Gastrocnemius medialis (tissue), 4 donors: ENCODE measurements at regions not wholly inside any gene's neighbourhood (a gene's known extent, or its start where the extent isn't known, plus 50 kb on each side); places are given as distances from the start of the nearest gene placed in this dataset.

Source experiments
- ATAC-seq, 2 donors: fragments of 150-250 bp; one replicate each; pipeline ENCODE4 v1.9.1; 2016
- DNase-seq, 2 donors: peaks; one replicate each; pipeline ENCODE4 v3.0.0-alpha.2; 2019
- H3K27ac ChIP-seq, 4 donors: fragments of 200-600 bp; sonication (generic); 1 replicate in 1 of 4; 2 replicates in 3 of 4; pipeline ENCODE4 v1.5.1; 2016 to 2018; ENCODE audit warnings: mild to moderate bottlenecking in 2 of 4, moderate library complexity in 1 of 4
- H3K27me3 ChIP-seq, 3 donors: fragments of 200-600 bp; sonication (generic) in 2 of 3; 1 replicate in 1 of 3; 2 replicates in 2 of 3; pipeline versions ENCODE4 v1.5.1 to v1.6.0; 2016 to 2019; ENCODE audit warnings: mild to moderate bottlenecking in 1 of 3, moderate library complexity in 1 of 3
- H3K36me3 ChIP-seq, 2 donors: fragments of 200-600 bp; sonication (generic) in 1 of 2; one replicate each; pipeline ENCODE4 v1.5.1; 2017 to 2018
- H3K4me1 ChIP-seq, 2 donors: fragments of 200-600 bp; sonication (generic) in 1 of 2; one replicate each; pipeline ENCODE4 v1.5.1; 2016 to 2017; ENCODE audit warnings: mild to moderate bottlenecking in 2 of 2
- H3K4me3 ChIP-seq, 4 donors: fragments of 200-600 bp; sonication (generic) in 3 of 4; 1 replicate in 1 of 4; 2 replicates in 3 of 4; pipeline ENCODE4 v1.5.1; 2016 to 2019; ENCODE audit warnings: mild to moderate bottlenecking in 2 of 4
- H3K9me3 ChIP-seq, 3 donors: fragments of 200-600 bp; sonication (generic) in 2 of 3; 1 replicate in 1 of 3; 2 replicates in 2 of 3; pipeline ENCODE4 v1.5.1; 2016 to 2019
- POLR2A ChIP-seq, 2 donors: fragments of 450-650 bp; IDR thresholded peaks; one replicate each; pipeline ENCODE4 v1.6.1; 2017; ENCODE audit warnings: antibody characterized with exemption in 2 of 2, mild to moderate bottlenecking in 2 of 2, moderate library complexity in 2 of 2
- in situ Hi-C, 4 donors: fragments of 200-750 bp; cut with MboI; loops; one replicate each; pipeline versions ENCODE4 v1.15.0 to v1.8.0; 2017; ENCODE audit warnings: low sequenced_read_pairs in 4 of 4
- intact Hi-C: fragments of 100-400 bp; cut with DNase I; formaldehyde crosslinking; loops from one replicate; pipeline ENCODE4 v1.15.1; 2023; ENCODE audit warnings: low total_unique reads
- TF ChIP-seq, protein P1 (sequence below), 5 experiments: fragments of 450-650 bp in 3 of 5; fragments of 200-600 bp in 2 of 5; sonication (generic) in 2 of 5; IDR thresholded peaks in 4 of 5; conservative IDR thresholded peaks in 1 of 5; 1 replicate in 4 of 5; 2 replicates in 1 of 5; pipeline ENCODE4 v1.5.1; 2016 to 2019; ENCODE audit warnings: antibody characterized with exemption in 5 of 5, mild to moderate bottlenecking in 3 of 5, moderate library complexity in 3 of 5

GRCh38 chr2:4579977-4580376, 876.6 kb downstream of the DCDC2C start:
- no peak for DNase-seq
- H3K4me1 ChIP-seq, result no peaks in the 10 kb centered on the region
- no peak overlapping the region for H3K27ac ChIP-seq
- intact Hi-C loops (no loop called here), in situ Hi-C loops (no loop called here)
- ATAC-seq, result no peak
- no peaks in the 10 kb centered on the region for H3K9me3 ChIP-seq
- TF ChIP-seq, protein P1, sequence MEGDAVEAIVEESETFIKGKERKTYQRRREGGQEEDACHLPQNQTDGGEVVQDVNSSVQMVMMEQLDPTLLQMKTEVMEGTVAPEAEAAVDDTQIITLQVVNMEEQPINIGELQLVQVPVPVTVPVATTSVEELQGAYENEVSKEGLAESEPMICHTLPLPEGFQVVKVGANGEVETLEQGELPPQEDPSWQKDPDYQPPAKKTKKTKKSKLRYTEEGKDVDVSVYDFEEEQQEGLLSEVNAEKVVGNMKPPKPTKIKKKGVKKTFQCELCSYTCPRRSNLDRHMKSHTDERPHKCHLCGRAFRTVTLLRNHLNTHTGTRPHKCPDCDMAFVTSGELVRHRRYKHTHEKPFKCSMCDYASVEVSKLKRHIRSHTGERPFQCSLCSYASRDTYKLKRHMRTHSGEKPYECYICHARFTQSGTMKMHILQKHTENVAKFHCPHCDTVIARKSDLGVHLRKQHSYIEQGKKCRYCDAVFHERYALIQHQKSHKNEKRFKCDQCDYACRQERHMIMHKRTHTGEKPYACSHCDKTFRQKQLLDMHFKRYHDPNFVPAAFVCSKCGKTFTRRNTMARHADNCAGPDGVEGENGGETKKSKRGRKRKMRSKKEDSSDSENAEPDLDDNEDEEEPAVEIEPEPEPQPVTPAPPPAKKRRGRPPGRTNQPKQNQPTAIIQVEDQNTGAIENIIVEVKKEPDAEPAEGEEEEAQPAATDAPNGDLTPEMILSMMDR (IDR thresholded peaks at IDR 0.05 in 4 of 5, conservative IDR thresholded peaks at IDR 0.05 in 1 of 5), result no peak
- TF ChIP-seq POLR2A (IDR thresholded peaks at IDR 0.05), result no peak
- no peaks in the 10 kb centered on the region for H3K36me3 ChIP-seq
- no peak overlapping the region for H3K4me3 ChIP-seq
- H3K27me3 ChIP-seq, result no peaks in the 10 kb centered on the region

GRCh38 chr2:4585057-4585635, 881.8 kb downstream of the DCDC2C start:
- DNase-seq, result no peak
- intact Hi-C loops (no loop called here), in situ Hi-C loops (no loop called here)
- H3K4me3 ChIP-seq, result no peak overlapping the region
- H3K9me3 ChIP-seq, result no peaks in the 10 kb centered on the region
- no peaks in the 10 kb centered on the region for H3K4me1 ChIP-seq
- H3K27me3 ChIP-seq, result no peaks in the 10 kb centered on the region
- H3K36me3 ChIP-seq, result no peaks in the 10 kb centered on the region
- no peak overlapping the region for H3K27ac ChIP-seq
- TF ChIP-seq, protein P1 (IDR thresholded peaks at IDR 0.05 in 4 of 5, conservative IDR thresholded peaks at IDR 0.05 in 1 of 5), result no peak
- no peak for TF ChIP-seq POLR2A (IDR thresholded peaks at IDR 0.05)
- no peak for ATAC-seq

DNA sequence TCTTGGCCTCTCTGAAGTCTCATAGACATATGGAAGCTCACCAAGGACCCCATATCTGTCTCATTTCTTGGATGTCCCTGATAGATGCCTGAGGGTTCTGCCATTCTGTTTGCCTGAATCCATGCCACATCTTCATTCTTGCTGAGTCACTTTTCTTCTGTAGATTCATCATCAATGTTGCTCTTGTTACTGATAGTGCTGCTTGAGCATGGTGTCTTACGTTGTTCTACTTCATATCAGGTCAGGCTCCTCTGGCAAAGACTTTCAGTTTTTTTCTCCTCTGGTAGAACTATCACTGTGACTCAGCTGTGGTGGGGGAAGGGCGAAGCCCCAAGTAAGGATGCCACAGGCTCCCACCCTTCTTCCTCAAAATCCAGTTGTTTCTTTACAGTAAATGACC, 885.2 kb downstream of the DCDC2C start:
- H3K4me3 ChIP-seq, result no peak overlapping the region
- no peak overlapping the region for H3K27ac ChIP-seq
- ATAC-seq, result no peak
- TF ChIP-seq POLR2A (IDR thresholded peaks at IDR 0.05), result no peak
- H3K4me1 ChIP-seq, result no peaks in the 10 kb centered on the region
- intact Hi-C loops, result no loop called here
- no peaks in the 10 kb centered on the region for H3K36me3 ChIP-seq
- H3K27me3 ChIP-seq, result no peaks in the 10 kb centered on the region
- no peaks in the 10 kb centered on the region for H3K9me3 ChIP-seq
- DNase-seq, result no peak
- in situ Hi-C loops, result no loop called here

- H3K27me3 ChIP-seq, result no peaks in the 10 kb centered on the region
- TF ChIP-seq POLR2A (IDR thresholded peaks at IDR 0.05), result no peak
- TF ChIP-seq, protein P1 (IDR thresholded peaks at IDR 0.05 in 4 of 5, conservative IDR thresholded peaks at IDR 0.05 in 1 of 5), result no peak
- ATAC-seq (no peak), DNase-seq (no peak)
- H3K4me3 ChIP-seq, result no peak overlapping the region
- no peaks in the 10 kb centered on the region for H3K4me1 ChIP-seq
- H3K9me3 ChIP-seq, result no peaks in the 10 kb centered on the region
- in situ Hi-C loops, result no loop called here
- H3K36me3 ChIP-seq, result no peaks in the 10 kb centered on the region
- H3K27ac ChIP-seq, result no peak overlapping the region
- intact Hi-C loops, result no loop called here
These were observed 887.9 kb downstream of the DCDC2C start for GRCh38 chr2:4591261-4591660.

DNA sequence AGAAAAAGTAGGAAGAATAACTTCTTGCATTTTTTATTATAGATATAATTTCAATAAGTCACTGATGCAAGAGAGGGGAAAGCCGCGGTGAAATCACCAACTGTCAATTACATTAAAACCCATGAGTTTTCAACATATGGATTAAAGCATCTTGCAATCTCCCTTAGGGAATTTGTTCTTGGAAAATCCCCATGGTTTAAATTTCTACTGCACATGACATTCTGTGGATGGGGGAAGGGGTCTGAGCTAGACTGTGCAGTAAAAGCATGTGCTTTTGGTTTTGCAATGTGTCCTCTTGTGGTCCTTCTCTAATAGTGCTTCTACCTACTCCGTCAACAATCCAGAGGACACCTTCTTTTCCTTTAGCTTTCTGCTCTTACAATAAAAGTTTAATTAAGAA, 894.0 kb downstream of the DCDC2C start:
- DNase-seq (no peak), ATAC-seq (no peak)
- Histone ChIP-seq H3K27me3 (no peaks in the 10 kb centered on the region), H3K9me3 (no peaks in the 10 kb centered on the region), H3K4me3 (no peak overlapping the region), H3K4me1 (no peaks in the 10 kb centered on the region), H3K27ac (no peak overlapping the region), H3K36me3 (no peaks in the 10 kb centered on the region)
- intact Hi-C loops, result no loop called here
- in situ Hi-C loops, result no loop called here
- no peak for TF ChIP-seq POLR2A (IDR thresholded peaks at IDR 0.05)
- TF ChIP-seq, protein P1 (IDR thresholded peaks at IDR 0.05 in 4 of 5, conservative IDR thresholded peaks at IDR 0.05 in 1 of 5), result no peak
